ENCODE measurements at regions not wholly inside any gene's neighbourhood (a gene's known extent, or its start where the extent isn't known, plus 50 kb on each side); places are given as distances from the start of the nearest gene placed in this dataset.

DNA sequence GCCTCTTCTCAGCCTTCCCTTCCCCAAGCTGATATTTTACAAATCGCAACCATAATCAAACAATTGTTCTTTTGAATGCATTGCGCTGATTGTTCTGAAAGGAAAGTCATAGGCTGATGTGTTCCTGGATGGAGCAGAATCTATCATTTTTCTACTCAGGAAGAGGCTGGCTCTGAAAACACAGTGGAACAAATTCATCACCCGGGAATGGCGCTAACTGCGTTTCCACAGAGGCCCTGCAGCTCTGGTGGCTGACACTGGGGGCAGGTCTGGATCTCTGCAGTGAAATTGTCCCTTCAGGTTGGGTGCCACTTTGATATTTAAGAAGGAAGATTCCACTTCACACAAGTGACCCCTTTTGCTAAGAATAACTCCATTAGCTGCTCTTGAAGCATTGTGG is 1060.8 kb downstream of the UQCRFS1 start:
- TF ChIP-seq, protein P1, sequence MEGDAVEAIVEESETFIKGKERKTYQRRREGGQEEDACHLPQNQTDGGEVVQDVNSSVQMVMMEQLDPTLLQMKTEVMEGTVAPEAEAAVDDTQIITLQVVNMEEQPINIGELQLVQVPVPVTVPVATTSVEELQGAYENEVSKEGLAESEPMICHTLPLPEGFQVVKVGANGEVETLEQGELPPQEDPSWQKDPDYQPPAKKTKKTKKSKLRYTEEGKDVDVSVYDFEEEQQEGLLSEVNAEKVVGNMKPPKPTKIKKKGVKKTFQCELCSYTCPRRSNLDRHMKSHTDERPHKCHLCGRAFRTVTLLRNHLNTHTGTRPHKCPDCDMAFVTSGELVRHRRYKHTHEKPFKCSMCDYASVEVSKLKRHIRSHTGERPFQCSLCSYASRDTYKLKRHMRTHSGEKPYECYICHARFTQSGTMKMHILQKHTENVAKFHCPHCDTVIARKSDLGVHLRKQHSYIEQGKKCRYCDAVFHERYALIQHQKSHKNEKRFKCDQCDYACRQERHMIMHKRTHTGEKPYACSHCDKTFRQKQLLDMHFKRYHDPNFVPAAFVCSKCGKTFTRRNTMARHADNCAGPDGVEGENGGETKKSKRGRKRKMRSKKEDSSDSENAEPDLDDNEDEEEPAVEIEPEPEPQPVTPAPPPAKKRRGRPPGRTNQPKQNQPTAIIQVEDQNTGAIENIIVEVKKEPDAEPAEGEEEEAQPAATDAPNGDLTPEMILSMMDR (conservative IDR thresholded peaks at IDR 0.05): no peak
- TF ChIP-seq EZH2 (IDR thresholded peaks at IDR 0.05; ENCODE audit: low read depth): no peak
- Histone ChIP-seq H3K4me3 (no peak overlapping the region), H3K27me3 (ENCODE audit: insufficient read depth, low read depth) (peaks cover 36% of the 10 kb centered on the region), H3F3A (ENCODE audit: insufficient read depth, low read depth) (no peaks in the 10 kb centered on the region), H3K27ac (no peak overlapping the region), H3K4me2 (no peak overlapping the region), H4K20me1 (ENCODE audit: insufficient read depth) (no peaks in the 10 kb centered on the region), H3K79me2 (ENCODE audit: low read depth) (no peaks in the 10 kb centered on the region), H3K4me1 (replicated peaks; ENCODE audit: insufficient read depth) (no peaks in the 10 kb centered on the region), H2AFZ (no peak overlapping the region), H3K9me3 (ENCODE audit: insufficient read depth, low read depth) (no peaks in the 10 kb centered on the region), H3K36me3 (ENCODE audit: low read depth) (no peaks in the 10 kb centered on the region), H3K9me2 (ENCODE audit: insufficient read depth) (no peaks in the 10 kb centered on the region)
- intact Hi-C loops (cut with micrococcal nuclease; ENCODE audit: unreplicated experiment): no loop called here
- no peak for DNase-seq
- POLR2A ChIA-PET (ENCODE audit: unreplicated experiment): no interaction called here
- no TSS peak for BruUV-seq (replicated peaks)
- CTCF ChIA-PET: no interaction called here

- no TSS peak for BruUV-seq (replicated peaks)
- ChIA-PET CTCF (no interaction called here), POLR2A (ENCODE audit: unreplicated experiment) (no interaction called here)
- no peak for TF ChIP-seq EZH2 (IDR thresholded peaks at IDR 0.05; ENCODE audit: low read depth)
- TF ChIP-seq, protein P1 (conservative IDR thresholded peaks at IDR 0.05): no peak
- Histone ChIP-seq H3K9me3 (ENCODE audit: insufficient read depth, low read depth) (no peaks in the 10 kb centered on the region), H2AFZ (no peak overlapping the region), H3K27ac (no peak overlapping the region), H3K27me3 (ENCODE audit: insufficient read depth, low read depth) (peaks cover 51% of the 10 kb centered on the region), H3K4me2 (no peak overlapping the region), H3K4me1 (replicated peaks; ENCODE audit: insufficient read depth) (no peaks in the 10 kb centered on the region), H3K9me2 (ENCODE audit: insufficient read depth) (no peaks in the 10 kb centered on the region), H3K4me3 (no peak overlapping the region), H3K36me3 (ENCODE audit: low read depth) (no peaks in the 10 kb centered on the region), H3K79me2 (ENCODE audit: low read depth) (no peaks in the 10 kb centered on the region), H3F3A (ENCODE audit: insufficient read depth, low read depth) (no peaks in the 10 kb centered on the region), H4K20me1 (ENCODE audit: insufficient read depth) (no peaks in the 10 kb centered on the region)
- no peak for DNase-seq
- intact Hi-C loops (cut with micrococcal nuclease; ENCODE audit: unreplicated experiment): no loop called here
Measured at GRCh38 chr19:28150129-28150528, 1062.8 kb downstream of the UQCRFS1 start.

DNA sequence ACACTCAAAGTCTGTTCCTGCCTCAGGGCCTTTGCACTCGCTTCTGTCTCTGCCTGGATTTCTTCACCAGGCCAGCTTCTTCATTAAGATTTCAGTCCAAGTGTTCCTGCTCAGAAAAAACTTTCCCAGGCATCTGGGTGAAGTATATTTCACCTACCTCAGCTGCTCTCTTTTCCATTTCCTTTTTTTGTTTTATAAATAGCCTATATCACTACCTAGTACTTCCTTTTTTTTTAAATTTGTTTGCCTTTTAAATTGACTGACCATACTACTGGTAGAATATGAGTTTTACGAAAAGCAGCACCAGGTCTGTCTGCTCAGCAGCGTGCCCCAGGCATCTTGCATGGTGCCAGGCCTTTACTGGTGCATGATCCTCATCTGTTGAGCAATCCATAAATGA is 1064.4 kb downstream of the UQCRFS1 start:
- no TSS peak for BruUV-seq (replicated peaks)
- CTCF ChIA-PET: no interaction called here
- Histone ChIP-seq H3F3A (ENCODE audit: insufficient read depth, low read depth) (no peaks in the 10 kb centered on the region), H3K4me1 (replicated peaks; ENCODE audit: insufficient read depth) (no peaks in the 10 kb centered on the region), H3K36me3 (ENCODE audit: low read depth) (no peaks in the 10 kb centered on the region), H3K4me2 (no peak overlapping the region), H3K9me3 (ENCODE audit: insufficient read depth, low read depth) (no peaks in the 10 kb centered on the region), H3K79me2 (ENCODE audit: low read depth) (no peaks in the 10 kb centered on the region), H3K27me3 (ENCODE audit: insufficient read depth, low read depth) (peaks cover 50% of the 10 kb centered on the region), H4K20me1 (ENCODE audit: insufficient read depth) (no peaks in the 10 kb centered on the region), H2AFZ (no peak overlapping the region), H3K4me3 (no peak overlapping the region), H3K27ac (no peak overlapping the region), H3K9me2 (ENCODE audit: insufficient read depth) (no peaks in the 10 kb centered on the region)
- DNase-seq: no peak
- POLR2A ChIA-PET (ENCODE audit: unreplicated experiment): no interaction called here
- intact Hi-C loops (cut with micrococcal nuclease; ENCODE audit: unreplicated experiment): no loop called here
- TF ChIP-seq, protein P1 (conservative IDR thresholded peaks at IDR 0.05): no peak
- no peak for TF ChIP-seq EZH2 (IDR thresholded peaks at IDR 0.05; ENCODE audit: low read depth)

Measured in PC-9 (cell line).